RWPE2 (cell line): ENCODE measurements at regions not wholly inside any gene's neighbourhood (a gene's known extent, or its start where the extent isn't known, plus 50 kb on each side); places are given as distances from the start of the nearest gene placed in this dataset.

Experiments used
- ATAC-seq: fragments of 200-7000 bp; cut with Tn5 transposase; 3 replicates; pipeline ENCODE4 v1.9.1; 2021; ENCODE audit warnings: low read depth
- DNase-seq: peaks from one replicate; pipeline ENCODE4 v3.0.0-alpha.2; 2020; ENCODE audit warnings: low spot score
- H3K27ac ChIP-seq: fragments of 450-650 bp; 2 replicates; pipeline ENCODE4 v1.5.1; 2017; ENCODE audit warnings: mild to moderate bottlenecking; ENCODE audit not compliant: poor library complexity, severe bottlenecking
- H3K27me3 ChIP-seq: fragments of 250-450 bp; sonication (Bioruptor Pico); 2 replicates; pipeline ENCODE4 v1.5.1; 2021; ENCODE audit warnings: mild to moderate bottlenecking, moderate library complexity; ENCODE audit not compliant: insufficient read depth, poor library complexity, severe bottlenecking
- H3K36me3 ChIP-seq: fragments of 250-450 bp; sonication (Bioruptor Pico); 2 replicates; pipeline ENCODE4 v1.5.1; 2020; ENCODE audit warnings: low read depth, mild to moderate bottlenecking, moderate library complexity
- H3K4me1 ChIP-seq: fragments of 250-450 bp; sonication (Bioruptor Pico); 2 replicates; pipeline ENCODE4 v1.5.1; 2021; ENCODE audit warnings: mild to moderate bottlenecking, moderate library complexity; ENCODE audit not compliant: insufficient read depth, poor library complexity, severe bottlenecking
- H3K4me3 ChIP-seq: fragments of 250-450 bp; sonication (Bioruptor Pico); 2 replicates; pipeline ENCODE4 v1.5.1; 2021; ENCODE audit warnings: mild to moderate bottlenecking, moderate library complexity; ENCODE audit not compliant: severe bottlenecking
- H3K9me3 ChIP-seq: fragments of 250-450 bp; sonication (Bioruptor Pico); 2 replicates; pipeline ENCODE4 v1.5.1; 2021; ENCODE audit warnings: mild to moderate bottlenecking, moderate library complexity; ENCODE audit not compliant: severe bottlenecking
- CTCF ChIP-seq: fragments of 450-650 bp; IDR thresholded peaks from one replicate; pipeline ENCODE4 v1.5.1; 2017; ENCODE audit warnings: mild to moderate bottlenecking, moderate library complexity; ENCODE audit not compliant: poor library complexity, severe bottlenecking

GRCh38 chr5:104128348-104128747 lies 565.8 kb upstream of the NUDT12 start:
- TF ChIP-seq CTCF = no peak
- Histone ChIP-seq H3K36me3 (peaks cover 3% of the 10 kb centered on the region; the same call in 1 of the 2 replicates), H3K4me1 (no peaks in the 10 kb centered on the region), H3K27me3 (no peaks in the 10 kb centered on the region), H3K4me3 (no peak overlapping the region), H3K9me3 (no peaks in the 10 kb centered on the region), H3K27ac (no peak overlapping the region)
- DNase-seq = no peak
- ATAC-seq = no peak

- Histone ChIP-seq H3K27ac (no peak overlapping the region), H3K9me3 (no peaks in the 10 kb centered on the region), H3K27me3 (peaks cover 7% of the 10 kb centered on the region), H3K4me3 (no peak overlapping the region), H3K36me3 (peaks cover 3% of the 10 kb centered on the region; the same call in 1 of the 2 replicates), H3K4me1 (no peaks in the 10 kb centered on the region)
- no peak for ATAC-seq
- no peak for DNase-seq
- TF ChIP-seq CTCF = no peak
Measured at GRCh38 chr5:104126980-104127379, 564.4 kb upstream of the NUDT12 start.

- Histone ChIP-seq H3K4me3 (no peak overlapping the region), H3K27ac (no peak overlapping the region), H3K9me3 (no peaks in the 10 kb centered on the region), H3K4me1 (no peaks in the 10 kb centered on the region), H3K36me3 (no peaks in the 10 kb centered on the region), H3K27me3 (peaks cover 7% of the 10 kb centered on the region)
- DNase-seq = no peak
- TF ChIP-seq CTCF = no peak
- no peak for ATAC-seq
Measured at GRCh38 chr5:104119529-104119928, 556.9 kb upstream of the NUDT12 start.

GRCh38 chr5:104111632-104112031 lies 549.0 kb upstream of the NUDT12 start:
- Histone ChIP-seq H3K36me3 (no peaks in the 10 kb centered on the region), H3K27ac (no peak overlapping the region), H3K27me3 (no peaks in the 10 kb centered on the region), H3K4me3 (no peak overlapping the region), H3K9me3 (no peaks in the 10 kb centered on the region), H3K4me1 (no peaks in the 10 kb centered on the region)
- ATAC-seq = no peak
- no peak for TF ChIP-seq CTCF
- no peak for DNase-seq

GRCh38 chr5:104096451-104096850 lies 533.9 kb upstream of the NUDT12 start:
- no peak for ATAC-seq
- Histone ChIP-seq H3K36me3 (no peaks in the 10 kb centered on the region), H3K4me3 (no peak overlapping the region)

More at GRCh38 chr5:104096451-104096850, 533.9 kb upstream of the NUDT12 start:
- Histone ChIP-seq H3K9me3 (no peaks in the 10 kb centered on the region), H3K27ac (no peak overlapping the region), H3K27me3 (peaks cover 3% of the 10 kb centered on the region), H3K4me1 (no peaks in the 10 kb centered on the region)
- no peak for TF ChIP-seq CTCF
- DNase-seq = no peak
